NCI-H1105 (cell line): ENCODE measurements at regions not wholly inside any gene's neighbourhood (a gene's known extent, or its start where the extent isn't known, plus 50 kb on each side); places are given as distances from the start of the nearest gene placed in this dataset.
"Not testable (repeated sequence)": the region's sequence is repeated elsewhere in the genome, so short reads cannot be mapped to it uniquely, and the experiment has no call there.

Experiments
- DNase-seq: peaks from one replicate; lab custom pipeline; 2025; lab: John Stamatoyannopoulos, UW

DNA sequence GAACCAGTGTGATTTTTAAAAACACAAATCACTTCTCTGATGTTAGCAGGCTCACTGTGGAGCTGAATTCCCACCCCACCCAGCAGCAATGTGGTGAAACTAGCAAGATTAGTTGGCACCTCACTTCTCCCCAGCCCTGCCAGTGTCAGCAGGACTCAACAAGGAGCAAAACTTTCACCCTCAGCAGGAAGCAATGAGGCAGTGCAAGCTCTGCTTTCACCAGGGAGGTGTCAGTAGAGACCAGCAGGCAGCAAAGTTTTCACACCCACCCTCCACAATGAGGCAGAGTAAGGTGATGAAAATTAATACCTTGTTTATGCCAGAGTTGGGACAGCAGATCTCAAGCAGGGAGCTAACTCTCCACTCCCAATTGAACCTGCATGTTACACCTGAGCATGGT is 565.0 kb downstream of the CETN3 start:
- no peak for DNase-seq

DNA sequence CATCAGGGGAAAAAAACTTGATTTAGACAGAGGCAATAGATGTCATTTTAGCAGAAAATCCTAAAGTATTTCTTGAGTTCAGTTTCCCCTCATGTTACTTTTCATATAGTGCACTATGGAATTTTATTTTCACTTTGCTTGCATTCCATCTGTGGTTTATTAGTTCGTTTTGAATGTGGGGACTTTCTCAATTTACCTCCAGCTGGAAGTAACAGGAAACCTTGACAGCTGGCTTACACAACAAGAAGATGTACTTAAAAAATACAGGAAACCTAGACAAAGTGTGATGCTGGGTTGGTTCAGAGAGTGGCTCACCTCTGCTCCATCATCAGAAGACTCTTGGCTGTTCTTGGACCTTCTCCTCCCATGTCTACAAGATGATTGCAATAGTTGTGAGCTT is 567.0 kb downstream of the CETN3 start:
- no peak for DNase-seq

DNA sequence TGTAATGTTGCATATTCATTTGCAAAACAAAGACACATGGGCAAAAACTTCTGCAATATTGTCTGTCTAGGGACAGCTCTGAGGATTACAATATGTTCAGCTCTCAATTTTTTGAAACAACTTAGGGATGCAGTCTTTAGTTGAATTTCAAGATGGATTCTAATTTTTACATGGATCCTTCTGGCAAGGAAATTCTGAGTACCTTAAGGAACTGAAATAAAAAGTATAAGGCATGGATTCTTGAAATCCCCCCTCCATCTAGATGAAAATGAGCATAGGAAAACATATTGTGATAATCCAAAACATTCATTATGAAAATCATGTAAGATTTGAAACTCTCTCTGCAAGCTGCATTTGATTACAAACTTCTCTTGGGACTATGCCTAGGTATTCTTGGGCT is 568.6 kb downstream of the CETN3 start:
- DNase-seq, result no peak

DNA sequence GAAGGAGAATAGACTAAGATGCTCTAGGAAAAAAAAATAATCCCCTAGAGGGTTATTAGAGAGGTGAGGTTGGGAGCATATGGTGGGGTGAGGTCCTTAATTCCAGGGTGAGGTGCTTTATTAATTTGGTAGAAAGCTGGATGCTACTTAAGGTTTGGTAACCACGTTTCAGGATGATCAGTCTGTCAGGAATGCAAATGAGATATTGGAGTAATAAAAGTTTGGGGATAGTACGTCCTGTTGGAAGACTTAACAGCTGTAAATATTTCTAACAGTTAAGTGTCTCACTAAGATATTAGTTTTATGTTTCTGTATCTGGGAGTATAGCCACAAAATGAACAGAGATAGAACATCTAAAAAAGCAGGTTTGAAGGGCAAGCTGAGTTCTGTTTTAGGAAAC is 578.9 kb downstream of the CETN3 start:
- DNase-seq, result no peak

DNA sequence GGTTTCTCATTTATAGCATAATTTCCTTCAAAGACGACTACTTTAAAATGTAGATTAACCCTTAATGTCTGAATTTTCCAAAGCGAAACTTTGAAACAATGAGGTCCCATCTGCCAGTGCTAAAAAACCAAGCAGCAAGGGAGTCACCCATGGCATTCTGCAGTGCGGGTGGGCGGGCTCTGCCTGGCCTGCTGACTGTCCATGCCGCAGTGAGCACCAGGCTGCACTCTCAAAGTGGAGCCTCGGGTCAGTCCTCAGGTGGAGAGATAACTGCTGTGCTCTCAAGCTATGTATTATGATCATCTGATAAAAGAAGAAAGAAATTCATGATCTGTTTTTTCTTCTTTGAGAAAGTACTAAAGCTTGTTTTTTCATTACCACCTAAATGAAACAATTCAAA is 581.6 kb downstream of the CETN3 start:
- DNase-seq, result no peak

DNA sequence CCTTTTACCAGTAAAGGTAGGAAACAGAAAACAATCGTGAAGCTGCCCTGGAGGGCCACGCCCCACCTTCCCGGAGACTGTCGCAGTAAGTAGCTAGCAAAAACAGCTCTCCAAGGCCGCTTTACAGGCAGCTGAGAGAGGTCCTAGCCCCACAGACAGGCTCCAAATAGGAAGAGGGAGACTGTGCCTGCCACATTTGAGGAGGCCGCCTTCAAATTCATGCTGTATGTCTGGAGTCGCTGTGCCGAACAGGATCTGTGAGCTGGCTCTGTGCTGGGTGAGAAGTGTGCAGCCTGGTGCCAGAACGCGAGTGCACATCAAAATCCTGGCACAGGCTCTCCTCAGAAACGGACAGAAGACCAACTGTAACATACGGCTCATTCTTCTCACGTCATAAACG is 582.2 kb downstream of the CETN3 start:
- DNase-seq, result no peak

DNA sequence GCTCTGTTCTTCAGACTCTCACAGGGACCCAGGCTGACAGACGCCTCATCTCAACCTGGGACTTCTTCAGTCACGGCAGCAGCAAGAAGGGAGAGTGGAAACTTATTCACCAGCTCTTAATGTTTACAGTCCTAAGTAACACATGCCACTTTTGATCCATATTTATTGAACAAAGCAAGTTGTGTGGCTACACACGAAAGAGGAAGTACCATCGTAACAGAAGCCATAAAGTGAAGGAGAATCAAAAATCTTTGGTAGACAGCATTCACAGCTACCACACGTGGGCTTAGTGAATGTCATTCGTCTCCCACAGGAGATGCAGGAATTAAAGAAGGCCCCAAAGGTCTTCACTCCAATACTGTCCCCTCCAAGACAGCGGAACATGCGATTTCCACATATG is 582.6 kb downstream of the CETN3 start:
- no peak for DNase-seq

DNA sequence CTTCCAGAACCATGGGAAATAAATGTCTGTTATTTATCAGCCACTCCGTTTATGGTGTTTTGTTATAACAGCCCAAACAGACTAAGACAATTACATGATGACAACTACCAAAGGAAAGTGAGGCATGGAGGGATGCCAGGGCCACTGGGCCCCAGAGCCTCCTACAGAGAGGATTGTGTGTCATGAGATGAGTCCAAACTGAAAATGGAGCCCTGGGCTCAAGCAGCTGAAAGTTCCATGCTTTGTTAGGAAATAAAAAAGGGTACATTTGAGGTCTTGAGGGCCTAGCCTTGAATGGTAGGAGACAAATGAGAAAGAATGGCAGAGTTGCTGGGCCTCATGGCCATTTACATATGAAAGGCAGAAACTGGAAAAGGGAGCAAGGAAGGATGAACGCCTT is 586.5 kb downstream of the CETN3 start:
- no peak for DNase-seq

DNA sequence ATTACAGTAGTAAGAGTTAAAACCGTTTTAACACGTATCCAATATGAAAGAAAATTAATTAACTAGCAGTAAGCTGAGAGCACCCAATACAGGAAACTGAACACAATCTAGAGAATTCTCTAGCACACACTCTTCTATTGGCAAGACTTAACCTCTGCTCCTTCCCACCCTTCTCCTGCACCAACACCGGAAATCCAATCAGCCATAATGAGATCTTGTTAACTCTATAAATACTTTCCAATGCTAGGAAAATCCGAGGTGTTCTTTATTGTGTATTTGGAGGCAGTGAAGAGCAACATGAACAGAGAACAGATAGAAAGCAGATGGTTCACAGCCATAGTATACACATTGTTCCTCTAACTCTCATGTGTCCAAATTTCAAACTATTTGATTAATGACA is 591.7 kb downstream of the CETN3 start:
- no peak for DNase-seq

DNA sequence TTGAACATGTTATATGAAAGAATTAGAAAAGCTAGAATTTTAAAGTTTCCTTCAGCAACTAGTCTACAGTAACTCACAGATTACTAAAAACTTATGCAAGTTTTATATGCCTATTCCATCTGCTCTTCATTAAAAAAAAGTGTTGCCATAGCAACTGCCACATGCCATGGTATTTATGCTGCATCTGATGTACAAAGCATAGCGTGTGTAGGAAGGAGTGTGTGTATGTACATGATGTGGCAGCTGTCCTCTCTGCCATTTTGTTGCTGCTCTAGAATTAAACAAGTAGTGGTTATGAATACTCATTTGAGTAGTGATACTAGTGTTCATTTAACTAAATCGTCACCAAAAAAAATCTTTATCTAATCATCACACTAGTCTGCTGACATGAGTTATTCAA is 593.5 kb downstream of the CETN3 start:
- no peak for DNase-seq

DNA sequence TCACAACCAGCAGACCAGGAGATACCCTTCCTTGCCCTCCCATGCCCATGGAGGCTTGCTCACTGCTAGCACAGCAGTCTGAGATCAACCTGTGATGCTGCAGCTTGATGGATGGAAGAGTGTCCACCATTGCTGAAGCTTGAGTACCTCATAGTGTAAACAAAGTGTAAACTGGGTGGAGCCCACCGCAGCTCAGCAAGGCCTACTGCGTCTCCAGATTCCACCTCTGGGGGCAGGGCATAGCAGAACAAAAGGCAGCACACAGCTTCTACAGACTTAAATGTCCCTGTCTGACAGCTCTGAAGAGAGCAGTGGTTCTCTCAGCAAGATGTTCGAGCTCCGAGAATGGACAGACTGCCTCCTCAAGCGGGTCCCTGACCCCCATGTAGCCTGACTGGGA is 608.8 kb downstream of the CETN3 start:
- DNase-seq, result not testable (repeated sequence)

DNA sequence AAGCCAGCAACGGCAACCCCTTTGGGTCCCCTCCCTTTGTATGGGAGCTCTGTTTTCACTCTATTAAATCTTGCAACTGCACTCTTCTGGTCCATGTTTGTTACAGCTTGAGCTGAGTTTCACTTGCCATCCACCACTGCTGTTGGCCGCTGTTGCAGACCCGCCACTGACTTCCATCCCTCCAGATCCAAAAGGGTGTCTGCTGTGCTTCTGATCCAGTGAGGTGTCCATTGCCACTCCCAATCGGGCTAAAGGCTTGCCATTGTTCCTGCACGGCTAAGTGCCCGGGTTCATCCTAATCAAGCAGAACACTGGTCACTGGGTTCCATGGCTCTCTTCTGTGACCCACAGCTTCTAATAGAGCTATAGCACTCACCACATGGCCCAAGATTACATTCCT is 615.1 kb downstream of the CETN3 start:
- not testable (repeated sequence) for DNase-seq

DNA sequence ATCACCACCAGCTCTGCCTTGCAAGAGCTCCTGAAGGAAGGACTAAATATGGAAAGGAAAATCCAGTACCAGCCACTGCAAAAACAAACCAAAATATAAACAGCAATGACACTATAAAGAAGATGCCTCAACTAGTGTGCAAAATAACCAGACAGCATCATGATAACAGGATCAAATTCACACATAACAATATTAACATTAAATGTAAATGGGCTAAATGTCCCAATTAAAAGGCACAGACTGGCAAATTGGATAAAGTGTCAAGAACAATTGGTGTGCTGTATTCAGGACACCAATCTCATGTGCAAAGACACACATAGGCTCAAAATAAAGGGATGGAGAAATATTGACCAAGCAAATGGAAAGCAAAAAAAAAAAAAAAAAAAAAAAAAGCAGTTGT is 629.8 kb downstream of the CETN3 start:
- not testable (repeated sequence) for DNase-seq

DNA sequence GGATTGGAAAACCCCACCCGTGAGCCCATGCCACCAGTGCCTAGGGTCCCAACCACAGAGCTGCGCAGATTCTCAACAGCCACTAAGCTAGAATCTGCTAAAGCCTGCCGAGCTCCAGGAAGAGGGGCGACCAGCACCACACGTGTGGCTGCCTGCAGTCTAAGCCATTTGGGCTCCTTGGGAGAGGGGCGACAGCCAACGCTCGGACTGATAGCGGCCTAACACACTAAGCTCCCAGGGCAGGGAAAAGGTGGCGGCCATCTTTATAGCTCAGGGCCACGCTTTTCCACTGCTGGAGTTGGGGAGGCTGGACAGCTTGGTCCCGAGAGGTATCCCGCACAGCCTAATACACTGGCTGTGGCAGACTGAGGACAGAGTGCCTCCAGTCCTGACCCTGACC is 631.8 kb downstream of the CETN3 start:
- DNase-seq, result no peak

DNA sequence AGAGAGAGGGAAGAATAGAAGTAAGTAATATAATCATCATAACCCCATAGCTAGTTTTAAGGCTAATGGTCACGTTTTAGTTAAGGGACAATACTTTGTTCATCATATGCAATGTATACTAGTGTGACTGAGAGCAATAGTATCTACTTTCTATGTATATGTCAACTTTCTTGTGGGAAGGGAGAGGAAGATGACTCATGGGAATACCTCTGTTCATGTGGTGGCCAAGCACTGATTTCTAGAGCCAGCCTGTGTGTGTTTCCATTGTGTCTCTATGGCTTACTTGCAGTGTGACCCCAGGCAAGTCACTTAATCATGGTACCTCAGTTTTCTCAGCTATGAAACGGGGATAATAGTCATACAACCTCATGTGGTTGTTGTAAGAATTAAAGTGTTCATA is 639.6 kb downstream of the CETN3 start:
- no peak for DNase-seq

DNA sequence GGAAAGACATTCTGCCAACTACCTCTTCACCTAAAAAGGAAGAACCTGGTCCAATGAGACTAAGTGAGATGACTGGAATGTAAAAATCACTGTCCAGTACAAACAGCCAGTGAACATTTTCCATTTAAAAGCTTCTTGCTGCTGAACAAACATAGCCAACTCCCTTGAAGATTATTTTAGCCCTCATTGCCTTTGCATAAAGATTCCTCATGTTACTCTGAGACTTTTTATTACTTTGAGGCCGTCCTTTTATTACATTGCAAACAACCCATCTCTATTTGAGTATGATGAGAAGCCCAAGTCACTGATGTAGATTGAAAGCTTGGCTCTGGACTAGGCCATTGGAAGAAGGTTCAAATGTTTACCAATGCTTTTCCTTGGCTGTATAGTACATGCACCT is 649.8 kb downstream of the CETN3 start:
- no peak for DNase-seq

DNA sequence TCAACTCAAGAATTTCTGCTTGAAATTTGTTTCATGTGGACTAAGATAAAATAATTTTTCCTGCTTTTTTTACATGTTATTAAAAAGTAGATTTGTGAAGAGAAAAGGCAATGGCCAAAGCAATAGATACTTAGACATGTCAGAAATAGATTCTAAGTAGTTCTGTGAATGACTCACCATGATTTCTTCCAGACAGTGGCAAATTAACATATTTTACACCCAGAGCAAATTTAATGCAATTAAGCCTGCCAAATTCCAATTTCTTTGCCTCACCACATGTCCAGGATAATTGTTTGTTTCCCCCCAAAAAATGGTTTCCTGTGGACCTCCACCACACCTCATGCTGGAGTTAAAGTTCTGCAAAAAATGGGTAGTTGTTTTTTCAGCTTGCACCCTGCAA is 651.4 kb downstream of the CETN3 start:
- DNase-seq, result no peak

DNA sequence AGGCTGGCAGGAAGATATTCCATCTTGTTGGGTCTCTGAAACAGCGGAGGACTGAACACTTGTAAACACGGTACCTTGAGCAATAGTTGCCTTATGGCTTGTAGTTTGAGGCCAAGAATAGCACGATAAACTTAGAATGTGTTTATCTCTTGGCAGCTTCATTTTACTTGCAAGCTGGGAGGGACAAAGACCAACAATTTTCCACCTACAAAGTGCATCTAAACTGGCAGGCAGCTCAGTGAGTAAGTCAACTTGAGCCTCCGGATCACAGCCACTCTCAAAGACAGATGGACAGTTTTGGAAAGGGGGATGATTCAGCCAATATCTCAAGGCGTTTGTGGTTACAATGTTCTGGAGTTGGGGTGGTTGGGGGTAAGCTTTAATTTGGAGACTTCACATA is 652.6 kb downstream of the CETN3 start:
- no peak for DNase-seq

DNA sequence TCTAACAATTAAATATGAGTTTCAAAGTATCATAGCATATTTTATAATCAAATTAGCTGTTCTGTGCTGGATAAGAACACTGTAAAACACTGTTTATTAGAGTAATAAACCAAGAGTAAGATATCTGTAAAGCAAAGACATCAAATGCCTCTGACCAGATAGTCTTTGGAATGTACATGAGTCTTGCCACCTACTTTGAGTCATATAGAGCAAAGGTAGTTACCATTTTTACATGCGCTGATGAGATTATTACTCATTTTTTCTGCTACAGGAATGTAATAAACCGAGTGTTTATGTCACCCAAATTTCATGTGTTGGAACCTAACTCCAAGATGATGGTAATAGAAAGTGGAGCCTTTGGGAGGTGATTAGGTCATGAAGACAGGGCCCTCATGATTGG is 654.5 kb downstream of the CETN3 start:
- no peak for DNase-seq

DNA sequence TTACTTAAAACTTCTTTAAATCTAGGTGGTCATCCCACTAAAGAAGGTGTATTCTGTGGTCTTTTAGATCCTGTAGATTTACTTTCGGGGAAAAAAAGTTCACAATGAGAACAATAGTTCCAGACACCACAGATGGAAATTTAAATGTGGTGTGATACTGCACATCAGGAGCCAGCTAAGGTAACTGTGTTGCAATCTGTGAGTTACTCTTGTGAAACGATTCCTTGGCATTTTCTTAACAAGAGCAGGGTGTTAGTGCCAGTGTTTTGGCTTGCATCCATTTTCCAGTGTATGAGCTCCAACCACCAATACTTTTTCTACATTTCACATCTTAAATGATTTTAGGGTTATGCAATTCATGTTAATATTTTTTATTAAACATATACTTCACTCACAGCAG is 674.5 kb downstream of the CETN3 start:
- no peak for DNase-seq

DNA sequence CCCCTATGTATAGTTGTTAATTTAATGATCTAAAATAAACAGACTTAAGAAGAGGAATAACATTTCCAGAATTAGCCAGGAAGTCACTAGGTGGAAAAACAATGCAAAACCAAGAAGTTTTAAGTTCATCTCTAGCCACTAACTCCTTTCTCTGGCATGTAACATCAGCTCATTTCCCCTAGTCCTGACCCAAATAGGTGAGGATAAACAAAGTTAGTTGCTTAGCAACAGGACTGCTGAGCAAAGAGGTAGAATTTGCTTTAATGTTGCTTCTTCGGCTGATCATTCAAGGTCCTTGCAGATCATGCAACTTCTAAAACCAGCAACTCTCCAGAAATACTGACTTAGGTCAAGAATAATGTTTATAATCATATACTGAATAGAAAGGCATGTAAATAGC is 675.8 kb downstream of the CETN3 start:
- no peak for DNase-seq

DNA sequence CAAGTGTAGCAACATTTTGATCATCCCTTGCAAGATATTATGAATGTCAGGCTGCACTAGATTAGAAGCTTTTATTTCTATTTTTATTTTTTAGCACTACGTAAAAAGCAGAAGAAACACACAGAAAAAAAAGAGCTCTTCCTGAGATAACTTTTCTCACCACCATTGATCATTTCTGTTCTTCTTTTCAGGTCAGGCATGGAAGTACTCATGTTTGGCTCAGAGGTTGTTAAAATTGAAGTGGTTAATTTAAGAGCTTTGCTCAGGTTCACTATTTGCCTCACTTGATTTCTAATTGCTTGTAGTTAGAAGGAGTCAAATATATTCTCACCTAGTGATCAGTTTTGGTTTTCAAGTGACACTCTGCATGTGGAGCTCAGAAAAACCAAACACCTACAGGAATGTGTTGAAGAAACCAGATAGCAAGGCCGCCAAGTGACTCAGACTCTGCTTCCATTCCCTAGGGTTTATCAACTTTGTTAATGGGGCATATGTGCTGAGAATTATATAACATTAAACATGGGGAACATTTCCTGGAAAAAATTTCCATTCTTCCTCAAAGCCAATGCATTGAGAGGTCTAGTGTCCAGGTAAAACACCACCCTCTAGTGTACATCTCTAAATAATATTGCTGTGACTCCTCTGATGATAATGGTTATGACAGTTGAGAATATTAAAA is 679.8 kb downstream of the CETN3 start:
- no peak for DNase-seq

DNA sequence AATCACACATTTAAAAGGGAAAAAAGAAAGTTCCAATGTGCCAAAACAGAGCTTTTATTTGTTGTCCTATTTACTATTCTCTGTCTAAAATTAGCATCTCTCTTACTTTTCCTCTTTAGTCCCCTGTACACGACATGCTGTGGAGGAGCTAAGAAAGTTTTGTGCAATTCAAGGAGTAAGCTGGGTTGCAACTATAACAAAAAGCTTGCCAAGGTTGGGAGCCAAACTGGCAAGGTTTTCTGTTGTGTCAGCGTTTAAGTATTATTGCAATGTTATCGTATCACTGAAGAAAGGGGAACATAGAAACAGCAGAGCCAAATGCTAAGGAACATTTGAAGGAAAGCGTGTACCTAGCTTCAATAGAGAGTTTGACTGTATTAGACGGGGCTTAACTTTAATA is 680.8 kb downstream of the CETN3 start:
- no peak for DNase-seq

DNA sequence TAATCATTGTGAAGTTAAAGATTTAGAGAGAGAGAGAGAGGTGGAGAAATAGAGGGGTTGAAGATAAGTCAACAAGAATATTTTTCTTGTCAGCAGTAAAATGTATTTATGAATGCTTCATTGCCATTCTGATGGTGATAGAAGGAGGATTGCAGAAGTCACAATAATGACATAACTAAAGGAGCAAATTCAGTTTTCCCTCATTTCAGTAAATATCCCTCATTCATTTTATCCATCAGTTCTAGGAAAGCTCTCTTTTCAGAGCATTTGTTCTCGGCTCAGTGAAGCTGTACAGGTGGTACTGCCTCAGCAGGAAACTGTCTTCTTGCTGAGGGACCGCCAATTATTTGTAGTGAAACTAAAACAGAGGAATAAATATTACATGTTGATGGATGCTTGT is 681.4 kb downstream of the CETN3 start:
- no peak for DNase-seq
